GM19372 (cell line): ENCODE measurements at regions not wholly inside any gene's neighbourhood (a gene's known extent, or its start where the extent isn't known, plus 50 kb on each side); places are given as distances from the start of the nearest gene placed in this dataset.

Experiments used
- ATAC-seq: cut with Tn5 transposase; IDR thresholded peaks from one replicate; pipeline ENCODE4 v1.9.1; 2021; ENCODE audit warnings: mild to moderate bottlenecking, low read depth, moderate library complexity; ENCODE audit not compliant: unreplicated experiment

- ATAC-seq = peak; percentile 87
Observed at GRCh38 chr15:70319466-70319865, 221.7 kb upstream of the TLE3 start.

GRCh38 chr15:70318594-70319465 is 221.1 kb upstream of the TLE3 start:
- ATAC-seq = no peak

- ATAC-seq = no peak
Observed at GRCh38 chr15:70316059-70316600, 218.4 kb upstream of the TLE3 start.

- ATAC-seq = no peak
Observed at GRCh38 chr15:70315431-70315830, 217.7 kb upstream of the TLE3 start.

GRCh38 chr15:70314688-70315087 is 217.0 kb upstream of the TLE3 start:
- ATAC-seq = no peak

GRCh38 chr15:70314018-70314354 is 216.3 kb upstream of the TLE3 start:
- no peak for ATAC-seq

GRCh38 chr15:70313099-70314017 is 215.6 kb upstream of the TLE3 start:
- ATAC-seq = no peak

GRCh38 chr15:70311821-70312220 is 214.1 kb upstream of the TLE3 start:
- no peak for ATAC-seq

GRCh38 chr15:70309716-70310115 is 212.0 kb upstream of the TLE3 start:
- ATAC-seq = no peak

GRCh38 chr15:70308735-70309434 is 211.2 kb upstream of the TLE3 start:
- no peak for ATAC-seq

GRCh38 chr15:70308011-70308734 is 210.5 kb upstream of the TLE3 start:
- ATAC-seq = no peak

- ATAC-seq = no peak
Observed at GRCh38 chr15:70306582-70306981, 208.9 kb upstream of the TLE3 start.

- ATAC-seq = no peak
Observed at GRCh38 chr15:70306081-70306480, 208.4 kb upstream of the TLE3 start.

- no peak for ATAC-seq
Observed at GRCh38 chr15:70303981-70304380, 206.3 kb upstream of the TLE3 start.

GRCh38 chr15:70302360-70302759 is 204.6 kb upstream of the TLE3 start:
- no peak for ATAC-seq

- no peak for ATAC-seq
Observed at GRCh38 chr15:70301396-70301795, 203.7 kb upstream of the TLE3 start.

GRCh38 chr15:70299931-70300869 is 202.5 kb upstream of the TLE3 start:
- ATAC-seq = peak; percentile 94

- no peak for ATAC-seq
Observed at GRCh38 chr15:70297465-70298058, 199.8 kb upstream of the TLE3 start.
